HUDEP-2 (cell line): ENCODE measurements at regions not wholly inside any gene's neighbourhood (a gene's known extent, or its start where the extent isn't known, plus 50 kb on each side); places are given as distances from the start of the nearest gene placed in this dataset.

Experiments used
- DNase-seq, 76 experiments: peaks; one replicate each; lab custom pipeline; 2025; ENCODE audit not compliant: unreplicated experiment in 76 of 76; lab: John Stamatoyannopoulos, UW

DNA sequence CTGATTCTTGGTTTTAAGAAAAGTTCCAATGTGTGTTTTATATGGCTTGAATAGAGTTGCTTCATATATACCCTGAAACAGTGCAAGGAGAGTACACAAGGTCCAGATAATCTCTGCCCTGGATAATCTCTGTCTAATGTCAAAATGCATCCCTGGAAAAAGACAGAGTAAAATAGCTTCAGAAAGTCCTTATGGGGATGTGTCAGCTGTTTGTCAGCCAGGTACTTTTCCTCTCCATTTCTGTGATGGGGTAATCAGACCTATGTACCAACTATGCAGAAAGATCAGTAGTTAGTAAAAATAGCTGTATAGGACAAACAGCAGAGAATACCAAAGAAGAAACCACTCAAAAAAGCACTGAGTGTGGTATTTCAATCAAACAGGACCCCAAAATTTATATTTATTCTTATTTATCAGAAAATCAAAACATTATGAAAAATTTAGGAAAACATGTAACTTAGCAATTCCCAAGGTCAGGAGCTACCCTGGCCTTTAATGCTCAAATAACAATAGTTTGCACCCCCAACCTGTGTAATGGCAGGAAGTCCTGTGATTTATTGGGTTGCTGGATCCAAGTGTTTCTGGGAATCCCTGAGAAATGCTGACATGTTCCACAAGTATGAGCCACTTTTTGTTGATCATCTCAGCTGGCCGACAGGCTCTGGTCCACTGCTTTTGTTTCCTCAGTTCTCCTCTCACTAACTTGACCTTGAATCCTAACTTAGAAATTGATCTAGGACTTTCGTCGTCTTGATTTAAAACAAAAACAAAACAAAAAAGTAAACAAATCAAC, 69.6 kb downstream of the MDH1 start:
- DNase-seq = no peak

DNA sequence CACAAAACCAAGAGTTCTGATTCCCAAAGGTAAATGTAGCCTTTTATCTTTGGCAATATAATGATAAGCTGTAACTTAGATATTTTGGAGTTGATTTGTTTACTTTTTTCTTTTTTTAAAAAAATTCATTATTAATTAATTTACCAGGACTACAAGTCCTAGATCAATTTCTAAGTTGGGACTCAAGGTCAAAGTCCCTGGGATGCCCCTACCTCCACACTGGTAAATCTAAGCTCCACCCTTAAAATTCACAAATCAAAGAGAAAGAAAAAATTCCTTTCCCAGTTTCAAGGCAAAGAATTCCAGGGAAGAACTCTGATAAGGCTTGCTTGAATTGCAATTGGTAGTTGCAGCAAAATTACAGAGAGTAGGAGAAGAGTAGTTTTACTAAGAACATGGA, 71.3 kb downstream of the MDH1 start:
- no peak for DNase-seq

DNA sequence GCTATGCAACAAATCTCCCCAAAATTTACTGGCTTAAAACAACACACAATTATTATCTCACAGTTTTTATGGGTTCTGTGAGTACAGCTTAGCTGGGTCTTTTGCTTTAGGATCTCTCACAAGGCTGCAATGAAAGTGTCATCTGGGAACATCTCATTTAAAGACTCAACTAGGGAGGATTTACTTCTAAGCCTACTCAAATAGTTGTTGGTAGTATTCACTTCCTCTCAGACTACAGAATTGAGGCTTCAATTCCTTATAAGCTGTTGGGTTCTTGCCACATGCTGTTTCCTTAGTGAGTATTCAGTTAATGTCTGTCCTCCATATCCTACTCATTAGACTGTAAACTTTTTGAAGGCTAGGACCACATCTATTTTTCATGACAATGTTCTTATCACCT, 72.3 kb downstream of the MDH1 start:
- DNase-seq = no peak

DNA sequence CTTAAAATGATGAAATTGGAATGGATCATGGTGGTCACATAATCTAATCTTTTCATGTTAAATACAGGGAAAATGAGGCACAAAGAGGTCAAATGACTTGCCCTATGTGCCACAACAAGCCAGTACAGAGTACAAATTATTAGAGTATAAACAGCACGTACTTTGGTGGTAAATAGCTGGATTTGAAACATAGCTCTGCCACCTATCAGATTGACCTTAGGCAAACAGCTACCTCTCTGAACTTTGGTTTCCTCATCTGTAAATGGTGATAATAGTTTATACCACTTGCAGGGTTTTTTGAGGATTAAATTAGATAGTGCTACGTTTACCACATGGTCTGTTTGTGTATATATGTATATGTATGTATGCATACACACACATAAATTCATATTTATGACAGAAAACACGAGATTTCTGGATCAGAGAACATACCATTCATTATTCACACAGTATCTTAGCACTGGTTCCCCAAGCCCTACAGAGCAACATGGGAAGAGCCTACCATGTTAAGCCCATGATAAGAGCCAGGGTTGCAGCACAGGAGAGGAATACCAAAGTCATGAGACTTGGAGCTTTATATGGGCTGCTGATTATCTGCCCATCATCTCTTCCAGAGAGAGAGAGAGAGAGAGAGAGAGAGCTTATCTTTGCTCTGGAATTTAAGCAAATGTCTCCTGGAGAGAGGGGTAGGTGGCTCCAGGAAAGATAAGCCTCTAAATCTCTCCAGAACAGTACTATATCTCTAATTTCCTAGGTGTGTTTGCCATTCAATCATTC, 73.5 kb downstream of the MDH1 start:
- no peak for DNase-seq

DNA sequence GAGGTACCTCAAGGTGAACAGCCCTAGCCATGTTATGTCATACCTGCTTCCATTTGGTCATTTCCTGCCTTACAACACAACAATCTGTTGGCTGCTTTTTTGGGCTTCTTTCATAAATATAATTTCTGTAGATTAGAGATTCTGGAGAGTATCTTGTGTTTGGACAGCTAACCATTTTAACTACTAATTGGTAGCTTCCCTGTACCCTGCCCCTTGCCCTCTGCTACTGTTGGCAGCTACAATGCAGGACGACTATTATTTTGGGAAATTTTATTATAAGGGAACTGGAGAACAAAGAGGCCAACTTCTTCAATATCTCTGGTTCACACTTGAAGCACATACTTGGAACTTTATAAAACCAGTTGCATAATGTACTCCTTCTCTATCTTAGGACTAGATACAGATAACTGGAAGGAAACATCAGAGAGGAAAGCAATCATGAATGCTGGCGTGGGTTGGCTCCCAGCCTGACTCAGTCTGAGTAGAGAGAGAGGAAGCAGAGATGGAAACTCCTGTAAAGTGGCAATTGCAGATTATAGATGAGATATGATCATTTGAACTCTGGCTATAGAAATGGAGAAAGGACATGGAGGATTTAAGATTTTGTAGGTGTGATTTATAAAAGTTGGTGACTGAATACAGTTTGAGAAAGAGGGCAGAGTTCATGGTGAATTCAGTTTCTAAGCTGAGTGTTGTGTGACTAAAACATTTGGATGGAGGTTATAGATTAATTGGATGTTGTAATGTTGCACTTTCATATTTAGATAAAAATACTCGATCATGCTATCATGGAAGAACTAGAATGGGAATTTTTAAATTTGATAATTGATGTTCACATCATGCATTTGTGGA, 74.5 kb downstream of the MDH1 start:
- no peak for DNase-seq

DNA sequence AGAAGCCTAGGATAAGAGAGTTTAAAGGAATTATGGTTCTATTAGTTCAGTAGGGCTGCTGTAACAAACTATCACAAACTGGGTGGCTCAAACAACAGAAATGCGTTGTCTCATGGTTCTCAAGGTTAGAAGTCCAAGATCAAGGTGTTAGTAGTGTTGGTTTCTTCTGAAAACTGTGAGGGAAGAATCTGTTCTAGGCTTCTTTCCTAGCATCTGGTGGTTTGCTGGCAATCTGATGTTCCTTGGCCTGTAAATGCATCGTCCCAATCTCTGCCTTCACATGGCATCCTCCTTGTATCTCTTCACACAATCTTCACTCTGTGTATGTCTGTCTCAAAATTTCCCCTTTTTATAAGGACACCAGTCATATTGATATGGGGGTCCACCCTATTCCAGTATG, 76.3 kb downstream of the MDH1 start:
- DNase-seq = no peak

DNA sequence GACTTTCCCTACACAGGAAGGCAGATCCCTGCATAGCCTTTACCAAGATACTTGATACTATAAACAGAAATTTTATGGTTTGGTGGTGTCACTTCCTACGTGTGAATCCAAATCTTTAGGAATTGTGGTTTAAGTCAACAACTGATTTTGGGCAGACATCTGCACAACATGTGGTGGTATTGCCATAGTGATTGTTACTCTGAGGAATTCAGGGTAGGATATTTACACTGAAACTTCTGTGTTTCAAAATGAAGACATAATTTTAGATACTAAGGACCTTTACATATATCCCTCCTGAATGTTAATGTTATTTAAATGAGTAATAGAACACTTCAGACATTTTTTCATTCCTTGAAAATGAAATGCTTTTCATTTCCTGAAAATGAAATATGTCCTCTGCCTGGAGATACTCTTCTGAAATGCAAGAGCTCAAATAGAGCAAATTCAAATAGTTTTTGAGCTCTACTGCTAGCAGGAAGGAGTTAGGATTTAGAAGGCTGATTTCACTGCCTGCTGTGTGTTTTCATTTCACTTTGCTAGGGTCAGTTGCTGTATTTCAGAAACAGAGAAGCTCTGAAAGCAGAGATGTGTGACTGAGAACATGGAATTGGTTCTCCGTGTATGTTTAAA, 77.2 kb downstream of the MDH1 start:
- DNase-seq = no peak

DNA sequence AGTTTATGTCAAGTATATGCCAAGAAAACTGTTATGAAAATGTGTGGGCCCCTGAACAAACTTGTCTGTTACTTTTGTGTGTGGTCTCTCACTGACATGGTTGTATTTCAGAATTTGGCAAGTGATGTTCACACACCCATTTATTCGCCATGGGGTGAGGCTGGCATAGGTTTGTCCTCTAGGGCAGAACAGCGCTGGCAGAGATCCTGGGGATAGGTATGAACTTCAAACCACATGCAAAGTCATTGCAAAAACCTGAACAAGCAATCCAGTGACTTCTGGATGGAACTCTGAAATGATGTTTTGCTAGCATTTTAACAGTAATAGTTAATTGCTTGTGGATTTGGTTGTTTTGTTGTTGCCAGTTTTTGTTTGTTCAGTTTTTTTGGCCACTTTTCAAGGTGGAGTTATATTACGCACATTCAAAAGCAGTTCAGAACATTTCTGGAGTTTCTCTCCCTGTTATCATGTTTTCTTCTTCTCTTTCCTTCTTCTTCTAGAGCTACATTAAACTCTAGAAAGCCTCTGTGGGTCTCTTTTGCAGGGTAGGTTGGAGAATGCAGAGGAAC, 78.5 kb downstream of the MDH1 start:
- DNase-seq = no peak

DNA sequence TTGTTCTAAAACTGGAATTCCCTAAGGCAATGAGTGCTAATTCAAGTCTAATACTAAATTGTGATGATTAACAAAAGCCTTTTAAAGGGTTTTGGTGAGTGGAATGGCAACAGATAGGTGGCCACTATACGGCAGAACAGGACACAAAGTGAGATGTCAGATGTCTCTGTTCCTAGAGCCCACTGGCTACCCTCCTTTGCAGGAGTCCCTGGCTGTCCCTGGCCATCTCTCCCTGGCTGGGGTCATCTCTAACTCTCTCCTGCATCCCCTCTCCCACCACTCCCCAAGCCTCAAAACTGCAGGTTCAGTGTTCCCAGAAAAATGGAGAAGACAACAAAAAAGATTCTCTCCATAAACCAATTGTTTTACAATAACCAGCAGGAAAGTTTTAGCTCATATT, 79.2 kb downstream of the MDH1 start:
- no peak for DNase-seq

DNA sequence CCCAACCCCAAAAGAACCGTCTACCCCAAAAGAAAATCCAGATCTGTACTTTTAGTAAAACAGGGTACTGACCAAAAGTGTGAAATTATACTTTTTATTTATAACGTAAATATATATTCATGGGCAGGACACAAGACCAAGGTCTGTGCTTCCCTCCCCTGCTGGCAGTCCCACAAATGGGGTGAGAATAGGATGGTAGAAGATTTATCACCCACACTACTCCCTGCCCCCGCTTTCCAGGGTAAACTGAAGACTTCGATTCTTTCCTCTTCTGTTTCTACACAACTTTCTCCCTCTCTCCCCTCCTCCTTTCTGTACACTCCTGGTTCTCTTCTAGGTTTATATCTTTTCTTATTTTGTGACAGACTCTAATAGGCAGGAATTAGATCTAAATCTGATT, 79.7 kb downstream of the MDH1 start:
- DNase-seq = no peak

DNA sequence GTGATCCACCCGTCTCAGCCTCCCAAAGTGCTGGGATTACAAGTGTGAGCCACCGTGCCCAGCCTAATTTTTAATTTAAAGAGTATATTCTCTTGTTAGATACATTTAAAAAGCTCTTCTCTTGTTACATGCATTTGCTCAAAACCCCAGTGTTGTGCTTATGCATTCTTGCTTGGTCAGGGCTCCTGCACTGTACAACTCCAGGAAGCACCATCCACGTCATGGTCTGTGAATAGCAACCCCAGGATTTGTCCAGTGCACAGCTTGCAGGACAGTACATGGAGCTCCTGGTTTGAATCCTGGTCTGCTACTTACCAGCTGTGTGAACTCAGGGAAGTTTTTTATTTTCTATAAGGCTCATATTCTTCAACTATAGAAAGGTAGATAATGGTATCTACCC, 80.8 kb downstream of the MDH1 start:
- DNase-seq = no peak

DNA sequence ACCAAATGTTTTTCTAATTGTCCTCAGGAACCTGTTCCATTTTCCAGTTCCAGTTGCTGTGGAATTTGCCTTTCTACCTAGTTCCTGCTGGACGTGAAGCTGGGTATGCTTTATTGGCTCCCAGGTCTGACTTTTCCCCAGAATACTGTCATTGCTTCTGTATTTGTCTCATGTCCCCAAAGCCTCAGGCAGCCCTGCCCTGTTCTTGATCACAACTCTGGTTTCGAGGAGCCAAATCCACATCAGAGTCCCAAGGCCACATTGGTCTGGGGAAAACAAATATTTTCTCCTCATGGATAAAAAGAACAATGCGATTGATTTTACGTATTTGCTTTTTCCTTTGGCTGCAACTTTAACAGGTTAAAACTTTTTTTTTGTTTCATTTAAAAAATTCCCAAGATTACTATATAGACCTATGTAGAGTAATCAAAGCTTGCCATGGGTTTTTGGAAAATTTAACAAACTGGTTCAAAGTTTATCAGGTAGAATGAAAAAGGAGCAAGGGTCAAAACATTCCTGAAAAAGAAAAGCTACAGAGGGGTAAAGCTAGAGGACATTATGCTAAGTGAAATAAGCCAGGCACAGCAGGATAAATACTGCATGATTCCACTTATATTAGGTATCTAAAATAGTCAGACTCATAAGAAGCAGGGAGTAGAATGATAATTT, 85.2 kb downstream of the MDH1 start:
- no peak for DNase-seq

DNA sequence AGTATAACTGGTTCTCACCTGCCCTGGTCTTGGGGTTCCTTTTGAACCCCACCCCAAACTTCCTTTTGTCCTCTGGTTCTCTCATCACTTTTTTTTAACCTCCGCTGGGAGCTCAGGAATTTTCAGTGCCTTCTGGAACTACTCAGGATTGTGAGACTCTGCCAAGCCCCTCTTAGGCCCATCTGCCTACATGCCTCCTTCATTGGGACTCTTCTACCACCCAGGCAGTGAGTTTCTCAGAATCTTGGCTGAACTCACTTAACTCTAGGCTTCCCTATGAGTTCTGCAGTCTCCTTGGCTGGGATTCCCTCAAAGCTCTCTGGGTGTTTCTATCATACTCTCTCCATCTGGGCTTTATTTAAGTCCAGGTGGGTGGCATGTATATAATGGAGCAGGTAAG, 86.3 kb downstream of the MDH1 start:
- DNase-seq = no peak

DNA sequence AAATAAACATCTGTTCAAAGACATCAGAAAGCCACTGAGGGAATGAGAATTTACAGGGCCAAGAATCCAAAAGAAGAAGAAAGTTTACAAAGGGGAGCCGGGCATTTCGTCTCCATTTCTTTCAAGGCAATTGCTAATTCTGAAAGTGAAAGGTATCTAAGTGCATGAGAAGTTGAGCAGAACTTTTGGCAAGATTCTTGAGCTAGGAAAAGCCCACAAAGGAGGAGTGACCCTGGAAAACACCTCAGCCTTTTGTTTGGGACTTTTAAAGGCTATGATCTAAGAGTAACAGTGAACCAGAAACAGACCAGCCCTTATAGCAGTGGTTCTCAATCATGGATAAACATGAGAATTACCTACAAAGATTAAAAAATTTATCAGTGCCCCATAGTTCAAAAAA, 87.4 kb downstream of the MDH1 start:
- no peak for DNase-seq

DNA sequence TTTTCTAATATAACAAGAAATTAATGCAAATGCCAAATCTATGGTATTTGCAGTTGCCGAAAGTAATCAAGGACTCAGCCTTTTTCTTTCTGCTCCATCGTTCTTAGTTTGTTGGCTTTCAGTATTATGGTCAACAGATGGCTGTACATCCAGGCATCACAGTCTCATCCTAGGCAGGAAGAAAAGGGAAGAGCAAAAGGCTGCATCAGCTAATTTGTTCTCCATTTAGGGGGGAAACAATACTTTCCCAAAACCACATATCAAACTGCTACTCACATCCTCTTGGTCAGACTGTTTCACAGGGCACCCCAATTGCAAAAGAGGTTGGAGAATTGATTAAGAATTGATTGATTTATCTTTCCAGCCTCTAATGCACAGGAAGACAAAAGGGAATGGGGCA, 89.3 kb downstream of the MDH1 start:
- no peak for DNase-seq

DNA sequence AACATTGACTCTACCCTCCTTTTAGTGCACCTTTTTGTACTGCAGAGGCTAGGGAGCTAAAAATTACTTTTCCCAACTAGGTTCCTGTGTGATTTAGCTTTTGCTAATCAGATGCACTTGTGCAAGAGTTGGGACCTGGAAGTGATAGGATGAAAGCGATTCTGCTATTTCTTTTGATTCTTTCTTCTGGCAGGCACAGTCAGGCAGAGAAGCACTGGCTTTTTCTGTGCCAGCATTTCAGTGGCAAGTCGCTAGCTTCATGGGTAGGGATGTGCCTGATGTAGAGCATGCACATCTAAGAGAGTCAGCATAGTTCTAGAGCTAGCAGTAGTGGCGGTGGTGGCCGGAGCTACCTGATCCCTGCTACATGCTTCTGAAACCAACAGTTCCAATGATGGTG, 89.8 kb downstream of the MDH1 start:
- no peak for DNase-seq

DNA sequence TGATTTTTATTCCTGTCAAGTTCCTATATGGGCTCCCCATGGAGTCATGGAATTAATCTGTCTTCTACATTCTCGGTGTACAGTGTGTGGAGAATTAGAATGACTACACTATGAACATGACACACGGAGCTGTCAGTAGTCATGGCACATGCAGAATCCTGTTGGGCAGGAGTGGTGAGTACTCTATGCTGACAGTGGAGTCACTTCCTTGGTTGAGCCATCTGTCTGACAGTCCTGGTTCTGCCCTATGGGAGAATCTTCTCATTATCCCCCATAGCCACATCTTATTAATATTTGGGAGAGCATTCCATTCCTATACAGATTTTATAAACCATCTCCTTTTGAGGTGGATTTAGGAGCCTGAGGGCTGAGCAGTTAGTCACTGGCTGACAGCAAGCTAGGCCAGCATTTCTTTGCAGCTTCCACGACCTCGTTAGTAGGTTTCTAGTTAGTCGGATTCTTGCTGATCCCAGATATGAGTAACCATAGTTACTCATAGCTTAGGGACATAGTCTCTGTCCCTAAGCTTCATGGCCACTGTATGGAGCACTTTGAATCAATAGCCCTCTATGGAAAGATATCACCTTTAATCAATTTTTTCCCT, 90.6 kb downstream of the MDH1 start:
- DNase-seq = no peak

DNA sequence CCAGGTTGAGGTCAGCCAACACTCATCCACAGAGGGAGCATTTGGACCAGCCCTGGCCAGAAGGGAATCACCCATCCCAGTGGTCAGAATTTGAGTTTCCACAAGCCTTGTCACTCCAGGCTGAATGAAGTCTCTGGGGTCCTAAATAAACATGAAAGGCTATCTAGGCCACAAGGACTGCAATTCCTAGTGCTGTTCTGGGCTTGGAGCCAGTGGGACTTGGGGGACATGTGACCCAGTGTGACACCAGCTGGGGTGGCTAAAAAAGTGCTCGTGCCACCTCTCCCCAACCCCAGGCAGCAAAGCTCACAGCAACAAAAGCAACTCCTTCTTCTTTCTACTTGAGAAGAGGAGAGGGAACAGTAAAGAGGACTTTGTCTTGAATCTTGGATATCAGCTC, 91.7 kb downstream of the MDH1 start:
- DNase-seq = no peak

DNA sequence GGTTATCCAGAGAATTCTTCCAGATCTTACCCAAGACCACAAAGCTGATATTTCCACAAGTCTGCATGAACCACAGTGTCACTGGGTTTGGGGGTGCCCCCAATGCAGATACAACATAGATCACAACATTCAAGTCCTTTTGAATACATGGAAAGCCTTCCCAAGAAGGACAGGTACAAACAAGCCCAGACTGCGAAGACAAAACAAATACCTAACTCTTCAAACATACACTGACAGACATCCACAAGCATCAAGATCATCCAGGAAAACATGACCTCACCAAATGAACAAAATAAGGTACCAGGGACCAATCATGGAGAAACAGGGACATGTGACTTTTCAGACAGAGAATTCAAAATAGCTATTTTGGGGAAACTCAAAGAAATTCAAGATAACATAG, 93.1 kb downstream of the MDH1 start:
- no peak for DNase-seq
